SJSA1 (cell line): ENCODE measurements at regions not wholly inside any gene's neighbourhood (a gene's known extent, or its start where the extent isn't known, plus 50 kb on each side); places are given as distances from the start of the nearest gene placed in this dataset.
"Not testable (repeated sequence)": the region's sequence is repeated elsewhere in the genome, so short reads cannot be mapped to it uniquely, and the experiment has no call there.

Experiments used
- DNase-seq, 2 experiments: peaks; one replicate each; pipeline ENCODE4 v3.0.0-alpha.2; 2015 to 2020; ENCODE audit warnings: low spot score in 2 of 2, low read depth in 1 of 2
- H3K27ac ChIP-seq: fragments of 250-450 bp; sonication (Bioruptor Pico); 2 replicates; pipeline ENCODE4 v1.5.1; 2020; ENCODE audit warnings: mild to moderate bottlenecking, moderate library complexity
- H3K27me3 ChIP-seq: fragments of 250-450 bp; sonication (Bioruptor Pico); replicated peaks from 2 replicates; pipeline ENCODE4 v1.5.1; 2020; ENCODE audit warnings: mild to moderate bottlenecking, moderate library complexity
- H3K36me3 ChIP-seq: fragments of 250-450 bp; sonication (Bioruptor Pico); 2 replicates; pipeline ENCODE4 v1.5.1; 2020; ENCODE audit warnings: mild to moderate bottlenecking
- H3K4me1 ChIP-seq: fragments of 250-450 bp; sonication (Bioruptor Pico); replicated peaks from 2 replicates; pipeline ENCODE4 v1.6.1; 2021; ENCODE audit warnings: mild to moderate bottlenecking
- H3K4me3 ChIP-seq: fragments of 250-450 bp; sonication (Bioruptor Pico); 2 replicates; pipeline ENCODE4 v1.5.1; 2020; ENCODE audit warnings: mild to moderate bottlenecking
- H3K9me3 ChIP-seq: fragments of 250-450 bp; sonication (Bioruptor Pico); replicated peaks from 2 replicates; pipeline ENCODE4 v1.5.1; 2020; ENCODE audit warnings: mild to moderate bottlenecking

DNA sequence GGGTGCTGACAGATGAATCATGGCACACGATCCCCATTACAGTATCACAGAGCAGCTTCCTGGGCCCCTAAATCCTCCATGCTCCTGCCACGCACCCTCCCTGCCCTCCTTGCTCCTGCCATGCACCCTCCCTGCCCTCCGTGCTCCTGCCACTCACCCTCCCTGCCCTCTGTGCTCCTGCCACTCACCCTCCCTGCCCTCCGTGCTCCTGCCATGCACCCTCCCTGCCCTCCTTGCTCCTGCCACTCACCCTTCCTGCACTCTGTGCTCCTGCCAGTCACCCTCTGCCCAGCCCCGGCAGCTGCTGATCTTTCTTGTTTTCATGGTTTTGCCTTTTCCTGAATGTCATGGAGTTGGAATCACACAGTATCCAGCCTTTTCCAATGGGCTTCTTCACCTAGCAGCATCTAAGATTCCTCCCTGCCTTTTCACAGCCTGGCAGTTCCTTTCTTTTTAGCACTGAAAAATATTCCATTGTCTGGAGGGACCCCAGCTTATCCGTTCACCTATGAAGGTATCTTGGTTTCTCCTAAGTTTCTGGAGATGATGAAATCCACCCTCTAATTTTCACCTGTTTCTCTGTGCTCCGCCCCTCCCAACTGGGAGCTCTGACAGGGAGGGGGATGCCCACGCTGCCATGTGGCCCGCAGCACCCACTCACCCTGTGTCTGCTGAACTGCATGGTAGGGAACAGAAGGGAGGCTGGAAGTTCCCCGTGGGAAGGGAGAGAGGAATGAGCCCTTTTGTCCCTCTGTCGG lies 142.3 kb downstream of the NPIPB11 start:
- H3K27ac ChIP-seq, DNase-seq, H3K36me3 ChIP-seq, H3K9me3 ChIP-seq, H3K27me3 ChIP-seq, H3K4me3 ChIP-seq: not testable (repeated sequence)
- H3K4me1 ChIP-seq: peaks cover 44% of the 10 kb centered on the region

DNA sequence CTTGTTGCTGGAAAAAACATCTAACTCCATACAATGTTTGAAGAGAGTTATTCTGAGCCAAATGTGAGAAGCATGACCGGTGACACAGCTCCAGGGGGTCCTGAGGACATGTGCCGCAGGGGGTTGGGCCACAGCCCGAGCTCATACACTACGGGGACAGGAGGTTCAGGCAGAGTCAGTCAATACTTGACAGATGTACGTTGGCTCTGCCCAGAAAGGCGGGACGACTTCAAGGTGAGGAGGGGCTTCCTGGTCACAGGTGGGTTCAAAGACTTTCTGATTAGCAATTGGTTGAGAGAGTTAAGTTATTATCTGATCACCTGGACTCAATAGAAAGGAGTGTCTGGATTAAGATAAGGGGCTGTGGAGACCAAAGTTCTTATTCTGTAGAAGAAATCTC lies 143.8 kb downstream of the NPIPB11 start:
- not testable (repeated sequence) for H3K4me3 ChIP-seq, H3K36me3 ChIP-seq, H3K27ac ChIP-seq, H3K27me3 ChIP-seq, H3K9me3 ChIP-seq, DNase-seq
- H3K4me1 ChIP-seq: peaks cover 30% of the 10 kb centered on the region

DNA sequence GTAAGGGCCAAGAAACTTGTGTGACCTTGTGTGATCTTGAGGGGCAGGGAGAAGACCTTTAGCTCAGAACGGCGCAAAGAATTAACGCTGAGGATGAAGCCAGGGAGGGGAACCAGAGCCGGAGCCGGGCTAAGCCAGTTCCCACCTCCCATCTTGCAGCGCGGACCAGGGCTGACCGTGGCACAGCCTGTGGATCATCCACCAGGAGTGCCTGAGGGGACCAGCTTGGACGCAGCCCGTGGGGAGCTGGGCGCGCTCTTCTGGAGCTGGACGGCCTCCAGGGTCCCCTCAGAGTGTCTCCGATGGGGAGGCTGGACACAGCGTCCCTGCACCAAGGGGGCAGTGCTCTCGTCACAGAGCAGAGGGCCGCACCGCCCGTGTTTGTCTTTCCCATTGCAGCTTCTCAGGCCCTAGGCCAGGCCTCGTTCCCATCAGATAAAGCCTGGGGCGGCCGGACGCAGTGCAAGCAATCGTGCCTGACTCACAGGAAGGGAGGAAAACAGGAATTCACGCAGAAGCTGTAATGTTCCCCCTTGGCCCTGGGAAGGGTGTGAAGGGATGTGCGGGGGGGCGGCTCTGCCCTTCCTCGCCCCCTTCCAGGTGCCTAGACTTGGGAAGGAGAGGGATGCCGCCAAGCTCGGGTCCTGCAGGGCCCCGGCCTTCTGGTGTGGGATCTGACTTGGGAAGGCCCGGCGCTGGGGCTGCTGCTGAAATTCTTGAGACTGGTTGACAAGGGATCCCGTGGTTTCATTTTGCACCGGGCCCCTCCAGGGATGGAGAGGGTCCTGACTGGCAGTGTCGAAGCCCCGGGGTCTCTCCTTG lies 144.9 kb downstream of the NPIPB11 start:
- peaks cover 22% of the 10 kb centered on the region for H3K4me1 ChIP-seq
- not testable (repeated sequence) for H3K4me3 ChIP-seq, H3K9me3 ChIP-seq, H3K27me3 ChIP-seq, H3K36me3 ChIP-seq
- DNase-seq: peak in 1 of 2 experiments; percentile 44
- H3K27ac ChIP-seq: peak overlapping the region; percentile 73

DNA sequence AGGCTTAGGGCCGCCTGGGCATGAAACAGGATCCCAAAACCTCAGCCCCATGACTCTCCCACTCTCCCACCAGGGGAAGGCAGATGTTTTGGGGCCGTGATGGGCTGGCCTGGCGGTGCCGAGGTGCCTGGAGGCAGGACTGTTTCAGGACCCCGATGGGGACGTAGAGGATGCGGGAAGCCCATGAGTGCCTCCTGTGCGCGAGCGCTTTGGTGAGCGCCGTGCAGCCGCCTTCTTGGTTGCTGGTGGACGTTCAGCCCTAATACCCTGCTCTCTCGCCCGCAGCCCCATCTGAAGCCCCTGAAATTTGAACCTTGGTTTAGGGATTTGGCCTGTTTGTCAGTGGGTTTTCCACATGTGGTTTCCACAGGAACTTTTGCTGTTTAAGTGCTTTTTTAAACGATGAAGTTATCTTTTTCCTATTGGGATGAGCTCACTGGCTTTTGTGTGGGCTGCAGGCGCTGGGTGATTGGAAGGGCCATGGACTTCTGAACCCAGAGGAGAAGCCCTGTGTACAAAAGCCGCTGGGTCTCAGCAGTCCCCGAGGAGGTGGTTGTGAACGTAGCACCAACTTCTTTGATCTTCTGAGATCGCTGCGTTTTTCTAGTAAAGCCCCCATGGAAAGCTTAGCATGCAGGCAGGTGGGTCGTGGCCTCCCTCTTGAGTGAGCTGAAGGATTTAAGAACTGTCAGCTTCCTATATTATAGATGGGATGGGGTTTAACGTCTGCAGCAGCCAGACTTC lies 145.7 kb downstream of the NPIPB11 start:
- Histone ChIP-seq H3K4me1 (peaks cover 21% of the 10 kb centered on the region), H3K27ac (peak overlapping the region; percentile 73)
- not testable (repeated sequence) for DNase-seq

DNA sequence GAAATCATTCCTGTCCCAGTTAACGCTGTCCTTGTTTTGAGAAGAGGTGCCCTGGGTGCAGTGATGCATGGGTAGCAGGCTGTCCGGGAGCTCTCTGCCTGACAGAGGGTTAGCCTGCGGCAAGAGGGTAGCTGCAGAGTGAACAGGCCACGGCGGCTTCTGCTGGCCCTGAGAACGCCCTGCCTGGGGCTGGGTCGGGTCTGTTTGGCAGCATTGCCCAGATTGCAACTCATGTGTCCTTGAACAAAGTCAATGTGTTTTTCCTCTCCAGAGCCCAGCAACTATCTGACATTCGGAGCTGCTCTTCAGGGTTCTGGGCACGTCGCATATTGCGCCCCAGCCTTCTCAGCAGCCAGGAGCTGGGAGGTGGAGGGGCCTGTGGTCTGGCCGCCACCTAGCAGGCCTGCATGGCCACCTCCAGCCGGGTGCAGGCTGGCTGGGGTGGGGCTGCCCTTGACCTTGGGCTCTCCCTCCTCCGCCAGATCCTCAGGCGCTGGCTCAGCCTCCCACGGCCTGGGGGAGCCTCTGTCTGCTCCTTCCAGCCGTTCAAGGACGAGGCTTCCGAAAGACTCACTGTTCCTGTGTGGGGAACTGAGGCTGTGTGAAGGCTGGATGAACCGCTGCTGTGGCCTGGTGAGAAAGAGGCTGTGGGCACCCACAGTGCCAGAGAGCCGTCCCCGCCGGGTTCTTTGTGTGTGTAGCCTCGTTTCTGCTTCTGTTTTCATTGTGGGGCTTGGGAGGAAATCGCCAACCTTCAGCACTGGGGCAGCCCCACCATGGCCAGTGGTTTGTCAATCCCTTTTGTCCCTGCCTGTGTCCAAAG lies 146.7 kb downstream of the NPIPB11 start:
- H3K36me3 ChIP-seq, H3K27me3 ChIP-seq, H3K27ac ChIP-seq, H3K9me3 ChIP-seq, H3K4me3 ChIP-seq, DNase-seq: not testable (repeated sequence)
- H3K4me1 ChIP-seq: peaks cover 17% of the 10 kb centered on the region

More for the DNA sequence above, 145.7 kb downstream of the NPIPB11 start:
- not testable (repeated sequence) for H3K9me3 ChIP-seq, H3K36me3 ChIP-seq, H3K4me3 ChIP-seq, H3K27me3 ChIP-seq

DNA sequence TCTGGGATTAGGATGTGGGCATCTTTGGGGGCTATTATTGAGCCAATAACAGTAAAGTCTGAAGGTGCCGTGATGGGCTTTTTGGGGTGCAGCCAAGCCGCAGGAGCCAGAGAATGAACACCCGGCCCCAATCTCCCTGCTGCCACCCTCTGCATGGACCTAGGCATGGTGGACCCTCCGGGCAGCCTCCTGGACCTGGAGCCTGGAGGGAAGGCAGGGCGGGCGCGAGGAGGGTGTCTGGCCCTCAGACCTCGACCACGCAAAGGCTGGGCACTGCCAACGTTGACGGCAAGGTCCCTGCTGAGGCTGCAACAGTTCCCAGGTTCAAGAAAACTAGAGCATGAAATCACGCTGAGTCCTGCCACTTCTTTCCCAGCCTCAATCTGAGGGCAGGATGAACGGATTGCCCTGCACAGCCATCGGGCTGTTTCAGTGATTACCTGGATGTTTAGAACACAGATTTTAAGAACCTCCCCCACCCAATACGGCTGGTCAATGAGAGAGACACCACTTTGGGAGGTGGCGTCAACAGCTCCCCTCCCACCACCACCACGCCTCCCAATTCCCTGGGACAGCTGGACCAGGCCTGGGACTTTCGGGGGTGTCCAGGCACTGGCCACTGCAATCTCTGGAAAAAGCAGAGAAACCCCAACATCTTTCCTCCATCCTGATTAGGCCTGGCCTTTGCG lies 147.4 kb downstream of the NPIPB11 start:
- H3K27me3 ChIP-seq, H3K9me3 ChIP-seq, H3K27ac ChIP-seq, H3K36me3 ChIP-seq, H3K4me3 ChIP-seq, DNase-seq: not testable (repeated sequence)
- peaks cover 11% of the 10 kb centered on the region for H3K4me1 ChIP-seq

DNA sequence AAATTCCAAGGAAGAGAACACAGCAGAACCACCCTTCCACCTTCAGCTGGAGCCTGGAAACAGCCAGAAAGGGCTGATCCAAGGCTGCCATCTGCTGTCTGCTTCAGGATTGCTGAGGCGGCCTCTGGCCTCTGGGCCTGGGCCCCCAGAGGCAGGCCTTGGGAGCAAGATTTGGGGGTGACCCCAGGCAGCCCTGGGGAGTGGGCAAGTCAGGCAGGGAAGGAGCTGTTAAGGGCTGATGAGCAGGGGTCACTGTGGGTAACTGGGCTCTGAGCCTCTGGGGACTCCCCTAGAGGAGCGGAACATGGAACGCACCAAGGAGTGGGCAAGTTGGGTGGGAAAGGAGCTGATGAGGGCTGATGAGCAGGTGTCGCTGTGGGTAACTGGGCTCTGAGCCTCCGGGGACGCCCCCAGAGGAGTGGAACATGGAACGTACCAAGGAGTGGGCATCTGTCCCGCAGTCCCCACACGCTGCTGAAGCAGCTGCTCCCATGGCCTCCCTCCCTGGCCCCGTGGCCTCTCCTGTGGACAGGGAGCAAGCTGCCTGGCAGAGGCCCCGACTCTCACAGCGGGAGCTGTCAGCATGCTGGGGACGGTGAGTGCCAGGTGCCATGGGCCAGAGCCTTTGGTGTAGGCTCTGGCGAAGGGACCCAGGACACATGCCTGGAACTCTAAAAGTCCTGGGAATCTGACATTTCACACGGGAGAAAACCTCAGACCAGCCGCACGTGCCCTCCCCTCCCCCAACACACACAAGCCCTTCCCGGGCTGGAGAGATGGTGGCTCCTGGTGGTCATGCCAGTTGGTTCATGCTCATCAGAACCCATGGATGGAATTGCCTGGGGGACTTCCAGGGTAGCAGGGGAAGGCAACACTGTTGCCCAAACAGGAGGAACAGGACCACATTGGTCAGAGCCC lies 148.8 kb downstream of the NPIPB11 start:
- not testable (repeated sequence) for H3K9me3 ChIP-seq, H3K36me3 ChIP-seq, DNase-seq, H3K4me3 ChIP-seq, H3K27ac ChIP-seq, H3K27me3 ChIP-seq
- peaks cover 11% of the 10 kb centered on the region for H3K4me1 ChIP-seq

DNA sequence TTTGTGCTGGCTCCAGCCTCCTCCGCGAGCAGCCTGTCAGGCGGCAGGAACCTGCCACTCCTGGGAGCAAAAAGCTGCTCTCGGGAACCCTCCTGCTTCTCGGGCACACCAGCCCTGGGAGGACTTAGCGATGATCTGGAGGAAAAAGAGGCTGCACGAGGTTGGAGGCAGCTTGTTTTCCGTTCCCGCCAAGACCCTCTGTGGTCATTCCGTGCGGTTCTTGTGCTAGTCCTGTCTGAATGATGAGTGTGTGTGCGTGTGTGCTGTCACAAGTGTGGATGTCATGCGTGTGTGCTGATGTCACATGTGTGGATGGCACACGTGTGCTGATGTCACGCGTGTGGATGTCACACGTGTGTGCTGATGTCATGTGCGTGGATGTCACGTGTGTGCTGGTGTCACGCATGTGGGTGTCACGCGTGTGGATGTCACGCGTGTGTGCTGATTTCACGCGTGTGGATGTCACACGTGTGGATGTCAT lies 150.0 kb downstream of the NPIPB11 start:
- Histone ChIP-seq H3K9me3 (no peaks in the 10 kb centered on the region), H3K27me3 (no peaks in the 10 kb centered on the region), H3K36me3 (no peaks in the 10 kb centered on the region), H3K4me1 (peaks cover 4% of the 10 kb centered on the region), H3K4me3 (no peak overlapping the region), H3K27ac (no peak overlapping the region)
- no peak for DNase-seq

DNA sequence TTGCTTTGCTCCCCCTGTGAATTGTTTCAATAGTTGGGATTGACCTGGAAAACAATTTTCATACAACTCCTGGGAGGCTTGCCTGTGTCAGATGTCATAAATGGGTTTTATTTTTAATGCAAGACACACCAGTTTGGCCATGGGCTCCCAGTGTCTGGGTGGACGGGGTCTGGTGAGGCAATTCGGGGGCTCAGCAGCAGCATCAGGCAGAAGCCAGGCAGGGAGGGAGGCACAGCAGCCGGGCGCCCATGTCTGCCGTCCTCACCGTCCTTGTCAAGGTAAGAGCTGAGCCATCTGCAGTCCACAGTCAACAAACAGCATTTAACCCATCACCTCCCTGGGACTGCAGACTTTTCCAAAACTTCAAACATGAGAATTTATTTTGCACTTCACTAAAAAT lies 150.6 kb downstream of the NPIPB11 start:
- H3K9me3 ChIP-seq, H3K36me3 ChIP-seq, H3K4me3 ChIP-seq, H3K27me3 ChIP-seq, H3K4me1 ChIP-seq, DNase-seq, H3K27ac ChIP-seq: not testable (repeated sequence)

DNA sequence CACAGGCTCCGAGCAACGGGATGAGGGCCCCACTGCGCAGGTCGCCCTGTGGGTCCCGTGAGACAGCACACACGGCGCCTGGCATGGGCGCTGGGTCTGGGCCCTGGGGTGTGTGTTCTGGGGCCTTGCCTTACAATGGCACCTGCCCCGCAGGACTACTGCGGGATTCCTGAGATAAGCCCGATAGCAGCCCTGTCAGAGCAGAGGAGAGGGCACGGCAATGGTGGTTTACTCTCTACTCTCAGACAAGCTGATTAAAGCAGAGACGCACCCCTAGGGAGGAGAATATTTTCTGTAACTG lies 151.1 kb downstream of the NPIPB11 start:
- not testable (repeated sequence) for H3K27ac ChIP-seq, H3K4me1 ChIP-seq, H3K36me3 ChIP-seq

DNA sequence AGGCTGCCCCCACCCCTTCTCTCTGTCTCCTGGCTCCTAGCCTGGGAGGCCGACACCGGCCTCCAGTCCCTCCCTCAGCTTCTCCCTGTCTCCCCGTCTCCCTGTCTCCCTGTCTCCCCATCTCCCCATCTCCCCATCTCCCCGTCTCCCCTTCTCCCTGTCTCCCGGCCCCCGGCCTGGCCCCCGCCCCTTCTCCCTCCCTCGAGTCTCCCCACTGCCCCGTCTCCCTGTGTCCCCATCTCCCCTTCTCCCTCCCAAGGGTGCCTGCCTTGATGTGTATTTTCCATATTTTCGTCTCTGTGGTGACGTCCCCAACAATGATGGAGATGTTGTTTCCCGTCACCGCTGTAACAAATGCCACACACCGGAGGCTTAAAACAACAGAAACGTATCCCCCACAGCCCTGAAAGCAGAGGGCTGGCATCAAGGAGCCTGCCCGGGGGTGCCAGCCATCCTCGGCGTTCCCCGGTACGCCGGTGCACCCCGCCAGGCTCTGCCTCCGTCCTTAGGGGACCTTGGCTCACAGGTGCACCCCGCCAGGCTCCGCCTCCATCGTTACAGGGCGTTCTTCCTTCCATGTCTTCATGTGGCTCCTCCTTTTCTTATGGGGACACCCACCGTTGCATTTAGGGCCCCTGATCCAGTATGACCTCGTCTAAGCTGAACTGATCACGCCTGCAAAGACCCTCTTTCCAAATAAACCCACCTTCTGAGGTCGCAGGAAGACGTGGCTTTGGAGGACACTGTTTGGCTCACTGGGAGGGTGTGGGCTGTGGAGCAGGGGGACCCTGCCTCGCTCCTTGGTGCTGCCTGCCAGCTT lies 151.6 kb downstream of the NPIPB11 start:
- Histone ChIP-seq H3K27me3 (no peaks in the 10 kb centered on the region), H3K9me3 (no peaks in the 10 kb centered on the region), H3K4me3 (no peak overlapping the region), H3K36me3 (no peaks in the 10 kb centered on the region), H3K4me1 (no peaks in the 10 kb centered on the region), H3K27ac (no peak overlapping the region)
- no peak for DNase-seq

More for the DNA sequence above, 151.1 kb downstream of the NPIPB11 start:
- not testable (repeated sequence) for DNase-seq, H3K27me3 ChIP-seq, H3K9me3 ChIP-seq, H3K4me3 ChIP-seq
